Neural progenitor cell (in vitro differentiated cells): ENCODE measurements at regions not wholly inside any gene's neighbourhood (a gene's known extent, or its start where the extent isn't known, plus 50 kb on each side); places are given as distances from the start of the nearest gene placed in this dataset.

Experiments used
- DNase-seq: peaks from one replicate; pipeline ENCODE4 v3.0.0-alpha.2; 2016; ENCODE audit warnings: low spot score
- H2AFZ ChIP-seq: fragments of 200-600 bp; sonication (generic); replicated peaks from 2 replicates; pipeline ENCODE4 v1.6.1; 2016; ENCODE audit warnings: antibody characterized with exemption
- H3F3A ChIP-seq: fragments of 200-600 bp; sonication (generic); 2 replicates; pipeline ENCODE4 v1.6.1; 2016; ENCODE audit warnings: antibody characterized with exemption, low read depth
- H3K27ac ChIP-seq: fragments of 200-600 bp; sonication (generic); 2 replicates; pipeline ENCODE4 v1.5.1; 2016; ENCODE audit warnings: mild to moderate bottlenecking
- H3K27me3 ChIP-seq: fragments of 200-600 bp; sonication (generic); 2 replicates; pipeline ENCODE4 v1.6.1; 2016; ENCODE audit warnings: mild to moderate bottlenecking, moderate library complexity
- H3K36me3 ChIP-seq: fragments of 200-600 bp; sonication (generic); 2 replicates; pipeline ENCODE4 v1.5.1; 2016
- H3K4me1 ChIP-seq: fragments of 200-600 bp; sonication (generic); 2 replicates; pipeline ENCODE4 v1.6.1; 2016; ENCODE audit warnings: mixed run types
- H3K4me2 ChIP-seq: fragments of 200-600 bp; sonication (generic); 2 replicates; pipeline ENCODE4 v1.6.1; 2016
- H3K4me3 ChIP-seq: fragments of 200-600 bp; sonication (generic); 2 replicates; pipeline ENCODE4 v1.5.1; 2016
- H3K79me2 ChIP-seq: fragments of 200-600 bp; sonication (generic); 2 replicates; pipeline ENCODE4 v1.6.1; 2016; ENCODE audit warnings: low read depth
- H3K9ac ChIP-seq: fragments of 200-600 bp; sonication (generic); 2 replicates; pipeline ENCODE4 v1.6.1; 2016
- H3K9me3 ChIP-seq: fragments of 200-600 bp; sonication (generic); 2 replicates; pipeline ENCODE4 v1.5.1; 2016; ENCODE audit warnings: low read depth
- H4K20me1 ChIP-seq: fragments of 200-600 bp; sonication (generic); 2 replicates; pipeline ENCODE4 v1.6.1; 2016; ENCODE audit warnings: low read depth
- H3K27ac Mint-ChIP-seq: 3 replicates; pipeline ENCODE4 v1.8.0; 2021; ENCODE audit warnings: mixed read lengths
- H3K27me3 Mint-ChIP-seq: 2 replicates; pipeline ENCODE4 v1.8.0; 2022; ENCODE audit warnings: low read depth, mild to moderate bottlenecking, inconsistent platforms, moderate library complexity, mixed read lengths; ENCODE audit not compliant: insufficient read depth
- H3K36me3 Mint-ChIP-seq: 3 replicates; pipeline ENCODE4 v1.8.0; 2021; ENCODE audit warnings: mixed read lengths
- H3K4me1 Mint-ChIP-seq: 3 replicates; pipeline ENCODE4 v1.8.0; 2021; ENCODE audit warnings: mixed read lengths
- H3K4me3 Mint-ChIP-seq: 3 replicates; pipeline ENCODE4 v1.8.0; 2021; ENCODE audit warnings: mild to moderate bottlenecking, moderate library complexity, mixed read lengths
- H3K9me3 Mint-ChIP-seq: 3 replicates; pipeline ENCODE4 v1.8.0; 2020; ENCODE audit warnings: mixed read lengths
- EZH2 ChIP-seq: fragments of 200-600 bp; sonication (generic); IDR thresholded peaks from 2 replicates; pipeline ENCODE4 v1.6.1; 2017; ENCODE audit warnings: antibody characterized with exemption, mild to moderate bottlenecking, moderate library complexity
- EZH2phosphoT487 ChIP-seq: fragments of 200-600 bp; sonication (generic); IDR thresholded peaks from 2 replicates; pipeline ENCODE4 v1.6.1; 2017; ENCODE audit warnings: antibody characterized with exemption
- TF ChIP-seq, protein P1 (sequence below): fragments of 200-600 bp; sonication (generic); IDR thresholded peaks from 2 replicates; pipeline ENCODE4 v1.5.1; 2017; ENCODE audit warnings: antibody characterized with exemption, mild to moderate bottlenecking

GRCh38 chr7:118087126-118087525, 96.8 kb upstream of the LSM8 start:
- Histone ChIP-seq H3K79me2 (no peaks in the 10 kb centered on the region), H3K9me3 (no peaks in the 10 kb centered on the region), H3K4me3 (no peak overlapping the region), H3K27me3 (no peaks in the 10 kb centered on the region), H4K20me1 (no peaks in the 10 kb centered on the region), H3F3A (no peaks in the 10 kb centered on the region), H2AFZ (no peak overlapping the region), H3K36me3 (no peaks in the 10 kb centered on the region), H3K4me1 (peaks cover 9% of the 10 kb centered on the region), H3K27ac (no peak overlapping the region), H3K4me2 (no peak overlapping the region), H3K9ac (no peak overlapping the region)
- no peak overlapping the region for H3K27ac Mint-ChIP-seq
- H3K36me3 Mint-ChIP-seq = no peaks in the 10 kb centered on the region
- no peaks in the 10 kb centered on the region for H3K27me3 Mint-ChIP-seq
- peaks cover 2% of the 10 kb centered on the region for H3K4me1 Mint-ChIP-seq
- no peaks in the 10 kb centered on the region for H3K9me3 Mint-ChIP-seq
- TF ChIP-seq EZH2 = no peak
- TF ChIP-seq, protein P1, sequence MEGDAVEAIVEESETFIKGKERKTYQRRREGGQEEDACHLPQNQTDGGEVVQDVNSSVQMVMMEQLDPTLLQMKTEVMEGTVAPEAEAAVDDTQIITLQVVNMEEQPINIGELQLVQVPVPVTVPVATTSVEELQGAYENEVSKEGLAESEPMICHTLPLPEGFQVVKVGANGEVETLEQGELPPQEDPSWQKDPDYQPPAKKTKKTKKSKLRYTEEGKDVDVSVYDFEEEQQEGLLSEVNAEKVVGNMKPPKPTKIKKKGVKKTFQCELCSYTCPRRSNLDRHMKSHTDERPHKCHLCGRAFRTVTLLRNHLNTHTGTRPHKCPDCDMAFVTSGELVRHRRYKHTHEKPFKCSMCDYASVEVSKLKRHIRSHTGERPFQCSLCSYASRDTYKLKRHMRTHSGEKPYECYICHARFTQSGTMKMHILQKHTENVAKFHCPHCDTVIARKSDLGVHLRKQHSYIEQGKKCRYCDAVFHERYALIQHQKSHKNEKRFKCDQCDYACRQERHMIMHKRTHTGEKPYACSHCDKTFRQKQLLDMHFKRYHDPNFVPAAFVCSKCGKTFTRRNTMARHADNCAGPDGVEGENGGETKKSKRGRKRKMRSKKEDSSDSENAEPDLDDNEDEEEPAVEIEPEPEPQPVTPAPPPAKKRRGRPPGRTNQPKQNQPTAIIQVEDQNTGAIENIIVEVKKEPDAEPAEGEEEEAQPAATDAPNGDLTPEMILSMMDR = no peak
- no peak for TF ChIP-seq EZH2phosphoT487
- no peak for DNase-seq
- no peak overlapping the region for H3K4me3 Mint-ChIP-seq

DNA sequence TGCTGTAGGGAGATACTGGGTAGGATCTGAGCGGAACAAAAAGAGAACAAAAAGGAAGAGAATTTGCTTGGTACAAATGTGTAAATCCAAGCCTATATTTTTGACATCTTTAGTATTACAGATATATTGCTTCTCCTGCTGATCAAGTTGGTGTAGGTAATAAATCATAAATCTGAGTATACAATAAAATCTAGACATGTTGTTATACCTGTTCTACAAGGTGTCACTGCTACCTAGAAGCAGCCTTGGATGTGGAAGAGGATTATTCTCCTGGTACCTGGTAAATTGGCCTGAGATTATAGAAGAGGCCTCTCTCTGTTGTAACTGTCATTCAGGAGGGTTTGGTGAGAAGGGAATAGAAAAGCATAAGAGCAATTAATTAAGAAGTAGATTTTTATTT, 89.9 kb upstream of the LSM8 start:
- H3K4me3 ChIP-seq = no peak overlapping the region
- Mint-ChIP-seq H3K9me3 (no peaks in the 10 kb centered on the region), H3K4me3 (no peak overlapping the region), H3K4me1 (no peaks in the 10 kb centered on the region), H3K27me3 (no peaks in the 10 kb centered on the region), H3K36me3 (no peaks in the 10 kb centered on the region), H3K27ac (no peak overlapping the region)
- no peaks in the 10 kb centered on the region for H3K79me2 ChIP-seq
- no peak overlapping the region for H3K9ac ChIP-seq
- H3F3A ChIP-seq = no peaks in the 10 kb centered on the region
- H3K27me3 ChIP-seq = no peaks in the 10 kb centered on the region
- H3K9me3 ChIP-seq = no peaks in the 10 kb centered on the region
- DNase-seq = no peak
- no peak overlapping the region for H3K4me2 ChIP-seq
- H2AFZ ChIP-seq = no peak overlapping the region
- H4K20me1 ChIP-seq = no peaks in the 10 kb centered on the region
- TF ChIP-seq, protein P1 = no peak
- TF ChIP-seq EZH2phosphoT487 = no peak
- no peak for TF ChIP-seq EZH2
- H3K27ac ChIP-seq = no peak overlapping the region
- H3K36me3 ChIP-seq = no peaks in the 10 kb centered on the region
- peaks cover 9% of the 10 kb centered on the region for H3K4me1 ChIP-seq

DNA sequence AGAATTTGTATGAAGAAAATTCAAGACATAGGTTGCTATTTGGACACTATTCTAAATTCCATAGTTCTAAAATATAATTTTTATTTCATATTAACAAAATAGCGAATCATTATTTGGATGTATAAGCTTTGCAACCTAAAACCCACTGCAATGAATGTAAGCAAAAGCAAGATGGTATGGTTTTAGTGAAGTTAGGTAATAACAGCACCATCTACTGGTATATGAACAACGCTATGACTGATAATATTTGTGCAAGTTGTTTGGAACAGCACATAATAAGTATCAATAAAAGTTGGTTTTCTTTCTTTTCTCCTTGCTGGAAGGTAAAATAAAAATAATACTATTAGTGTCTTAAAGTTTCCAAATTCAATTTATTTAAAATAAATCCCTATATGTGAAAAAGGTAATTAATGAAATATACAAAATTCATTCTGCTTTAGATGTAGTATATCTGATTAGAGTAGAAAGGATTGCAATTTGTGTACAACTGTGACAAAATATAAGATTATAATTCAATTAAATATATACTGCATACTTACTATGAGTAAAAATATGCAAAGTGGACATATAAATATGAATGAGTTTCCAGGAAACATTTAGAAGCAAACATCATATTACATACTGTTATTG, 79.0 kb upstream of the LSM8 start:
- Histone ChIP-seq H3K9ac (no peak overlapping the region), H2AFZ (no peak overlapping the region), H3K27ac (no peak overlapping the region), H3K4me1 (no peaks in the 10 kb centered on the region), H4K20me1 (no peaks in the 10 kb centered on the region), H3K36me3 (no peaks in the 10 kb centered on the region), H3K9me3 (no peaks in the 10 kb centered on the region), H3K27me3 (no peaks in the 10 kb centered on the region), H3K4me3 (no peak overlapping the region), H3F3A (no peaks in the 10 kb centered on the region), H3K79me2 (no peaks in the 10 kb centered on the region), H3K4me2 (no peak overlapping the region)
- H3K4me3 Mint-ChIP-seq = no peak overlapping the region
- H3K27ac Mint-ChIP-seq = no peak overlapping the region
- H3K4me1 Mint-ChIP-seq = no peaks in the 10 kb centered on the region
- H3K36me3 Mint-ChIP-seq = no peaks in the 10 kb centered on the region
- no peaks in the 10 kb centered on the region for H3K9me3 Mint-ChIP-seq
- no peak for TF ChIP-seq EZH2phosphoT487
- TF ChIP-seq, protein P1 = peak; percentile 63
- TF ChIP-seq EZH2 = no peak
- DNase-seq = no peak
- no peaks in the 10 kb centered on the region for H3K27me3 Mint-ChIP-seq
